Peyer's patch (tissue), 4 donors: ENCODE measurements at regions not wholly inside any gene's neighbourhood (a gene's known extent, or its start where the extent isn't known, plus 50 kb on each side); places are given as distances from the start of the nearest gene placed in this dataset.

Experiments used
- CTCF ChIP-seq, 6 experiments: fragments of 450-650 bp in 4 of 6; fragments of 200-600 bp in 2 of 6; sonication (generic) in 1 of 6; IDR thresholded peaks; one replicate each; pipeline ENCODE4 v1.5.1; 2017 to 2019; ENCODE audit warnings: antibody characterized with exemption in 6 of 6, mild to moderate bottlenecking in 3 of 6, moderate library complexity in 1 of 6
- POLR2A ChIP-seq, 2 donors: fragments of 450-650 bp; IDR thresholded peaks; one replicate each; pipeline ENCODE4 v1.5.1; 2017; ENCODE audit warnings: antibody characterized with exemption in 2 of 2, mild to moderate bottlenecking in 2 of 2, moderate library complexity in 2 of 2

- no peak for TF ChIP-seq CTCF (IDR thresholded peaks at IDR 0.05)
- no peak for TF ChIP-seq POLR2A (IDR thresholded peaks at IDR 0.05)
These were observed 90.1 kb upstream of the SIM2 start for GRCh38 chr21:36608897-36609225.
